HG03095 (cell line): ENCODE measurements at regions not wholly inside any gene's neighbourhood (a gene's known extent, or its start where the extent isn't known, plus 50 kb on each side); places are given as distances from the start of the nearest gene placed in this dataset.

Source experiments
- ATAC-seq: cut with Tn5 transposase; IDR thresholded peaks from one replicate; pipeline ENCODE4 v1.9.1; 2021; ENCODE audit warnings: moderate library complexity; ENCODE audit not compliant: unreplicated experiment

DNA sequence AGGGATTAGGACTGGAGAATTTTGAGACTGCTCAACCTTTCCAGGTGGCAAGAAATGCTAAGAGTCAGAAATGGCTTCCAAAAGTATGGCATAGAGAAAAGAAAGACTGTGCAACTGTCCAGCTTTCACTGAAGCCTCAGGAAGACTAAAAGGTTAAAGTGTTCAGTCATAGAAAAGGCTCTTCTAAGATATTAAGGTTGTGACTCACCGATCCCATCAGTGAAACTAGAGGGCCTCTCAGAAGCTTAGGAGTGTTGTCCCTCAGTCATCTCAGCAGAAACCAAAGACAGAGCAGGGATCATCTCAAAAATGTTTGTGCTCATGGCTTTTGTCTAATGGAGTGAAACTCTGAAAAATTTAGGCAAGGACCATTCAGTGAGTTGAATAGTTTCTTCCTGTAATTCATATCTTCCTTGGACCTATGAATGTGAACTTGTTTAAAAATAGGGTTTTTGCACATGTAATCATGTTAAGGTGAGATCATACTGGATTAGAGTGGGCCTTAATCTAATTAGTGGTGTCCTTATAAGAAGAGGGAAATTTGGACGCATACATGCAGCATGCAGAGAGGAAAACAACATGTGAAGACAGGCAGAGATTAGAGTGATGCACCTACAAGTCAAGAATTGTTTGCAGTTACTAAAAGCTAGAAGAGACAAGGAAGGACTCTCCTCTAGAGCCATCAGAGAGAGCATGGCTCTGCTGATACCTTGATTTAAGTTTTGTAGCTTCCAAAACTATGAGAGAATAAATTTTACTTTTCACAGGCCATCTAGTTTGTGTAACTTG lies 71.3 kb downstream of the RPE65 start:
- no peak for ATAC-seq

DNA sequence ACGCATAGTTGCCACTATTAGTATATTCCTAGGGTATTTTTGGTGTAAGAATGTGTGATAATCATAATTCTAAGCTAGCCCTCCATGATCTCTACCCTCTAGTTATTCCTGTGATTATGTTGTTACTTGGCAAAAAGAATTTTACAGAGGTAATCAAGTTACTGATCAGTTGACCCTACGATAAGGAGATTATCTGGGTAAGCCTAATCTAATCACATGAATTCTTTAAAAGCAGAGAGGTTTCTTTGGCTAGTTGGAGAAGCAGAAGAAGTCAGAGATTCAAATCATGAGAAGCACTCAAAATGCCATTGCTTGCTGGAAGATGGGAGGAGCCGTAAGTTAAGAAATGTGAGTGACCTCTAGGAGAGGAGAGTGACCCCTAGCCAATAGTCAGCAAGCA lies 72.7 kb downstream of the RPE65 start:
- no peak for ATAC-seq

DNA sequence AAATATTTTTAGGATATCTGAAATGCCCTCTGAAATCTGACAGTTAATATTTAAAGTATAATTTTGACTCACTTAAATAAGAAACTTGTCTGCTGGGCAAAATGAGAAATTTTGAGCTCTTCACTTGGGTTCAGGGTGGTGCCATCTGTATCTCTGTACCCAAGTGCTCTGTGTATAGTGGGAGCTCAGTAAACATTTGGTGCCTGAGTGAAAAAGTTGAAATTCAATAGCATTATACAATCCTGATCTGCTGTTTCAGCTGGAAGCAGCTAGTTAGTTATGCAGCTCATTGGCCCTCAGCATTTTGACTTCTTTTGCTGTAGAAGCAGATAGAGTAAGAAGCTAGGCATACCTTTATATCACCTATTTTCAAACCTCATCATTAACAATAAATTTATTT lies 73.3 kb downstream of the RPE65 start:
- no peak for ATAC-seq

DNA sequence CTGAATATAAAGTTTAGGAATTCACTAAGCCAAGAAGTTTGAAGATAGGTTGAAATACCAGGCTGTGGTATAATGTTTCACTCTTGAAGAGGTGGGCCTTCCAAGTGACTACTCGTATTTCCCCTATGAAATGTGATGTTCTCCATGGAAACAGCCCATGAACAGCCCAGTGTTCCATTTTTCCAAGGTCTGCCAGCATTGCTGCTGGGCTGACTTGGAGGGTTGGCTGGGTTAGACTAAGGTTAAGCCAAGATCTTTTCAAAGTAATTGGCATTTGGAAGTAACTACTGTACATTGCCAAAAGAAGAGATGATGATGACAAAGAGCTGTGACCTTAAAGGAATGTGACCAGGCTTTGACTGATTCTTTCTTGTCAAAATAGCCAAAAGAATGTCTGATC lies 73.8 kb downstream of the RPE65 start:
- ATAC-seq: no peak

DNA sequence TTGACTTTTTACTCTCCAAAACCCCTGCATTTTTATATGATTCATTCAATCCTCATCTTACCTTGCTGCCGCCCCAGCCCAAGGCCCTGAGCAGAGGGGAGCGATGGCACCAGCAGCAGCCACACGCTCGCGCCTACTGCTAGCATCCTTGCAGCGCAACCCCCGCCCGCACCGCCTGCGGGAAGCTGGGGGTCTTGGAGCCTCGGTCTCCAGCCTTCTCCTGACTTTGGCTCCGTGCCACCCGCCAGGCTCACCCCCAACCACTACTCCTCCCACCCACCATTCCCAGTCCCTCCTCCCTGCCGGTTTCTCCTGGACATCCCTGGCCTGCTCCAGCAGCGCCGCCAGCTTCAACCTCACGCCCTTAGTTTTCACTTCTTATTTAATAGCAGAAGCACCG lies 76.6 kb downstream of the RPE65 start:
- no peak for ATAC-seq

DNA sequence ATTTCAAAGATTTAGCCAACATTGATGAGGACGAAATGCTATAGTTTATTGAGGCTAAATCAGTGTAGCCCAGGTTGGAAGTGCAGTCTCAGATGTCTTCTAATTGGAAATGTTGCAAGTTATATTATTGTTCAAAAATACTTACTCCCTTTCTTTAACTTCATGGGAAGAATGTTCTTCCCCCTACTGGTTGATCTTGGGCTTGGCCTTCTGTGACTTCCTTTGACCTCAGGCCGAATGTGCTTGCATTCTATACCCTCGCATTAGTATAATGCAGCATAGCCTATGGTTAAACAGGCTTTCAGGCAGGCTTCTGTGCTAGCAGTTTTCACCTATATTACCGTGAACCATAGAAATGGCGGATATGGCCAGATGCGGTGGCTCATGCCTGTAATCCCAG lies 77.3 kb downstream of the RPE65 start:
- no peak for ATAC-seq

DNA sequence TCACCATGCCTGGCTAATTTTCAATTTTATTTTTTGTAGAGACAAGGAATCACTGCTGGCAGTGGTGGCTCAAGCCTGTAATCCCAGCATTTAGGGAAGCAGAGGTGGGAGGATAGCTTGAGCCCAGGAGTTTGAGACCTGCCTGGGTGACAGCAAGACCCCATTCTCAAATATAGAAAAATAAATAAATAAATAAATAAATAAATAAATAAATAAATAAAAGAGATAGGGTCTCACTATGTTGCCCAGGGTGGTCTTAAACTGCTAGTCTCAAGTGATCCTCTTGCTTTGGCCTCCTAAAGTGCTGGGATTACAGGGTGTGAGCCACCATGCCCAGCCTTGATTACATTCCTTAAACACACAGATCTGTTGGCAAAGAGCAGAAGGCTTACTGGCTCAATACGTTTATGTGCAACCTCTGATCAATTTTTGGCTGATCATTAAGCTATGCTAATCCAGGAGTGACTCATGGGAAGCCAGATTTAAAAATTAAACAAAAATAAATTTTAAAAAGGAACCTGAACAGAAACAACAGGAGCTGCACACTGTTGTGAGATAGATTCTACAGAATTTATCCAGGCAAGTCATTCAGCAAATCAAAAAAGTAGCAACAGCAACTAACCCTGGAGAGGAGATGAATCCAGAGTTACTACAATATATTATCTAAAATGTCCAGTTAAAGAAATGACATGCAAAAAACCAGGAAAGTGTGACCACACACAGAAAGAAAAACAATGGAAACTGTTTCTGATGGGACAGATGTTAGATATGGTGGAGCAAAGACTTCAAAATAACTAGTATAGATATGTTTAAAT lies 79.4 kb downstream of the RPE65 start:
- no peak for ATAC-seq

DNA sequence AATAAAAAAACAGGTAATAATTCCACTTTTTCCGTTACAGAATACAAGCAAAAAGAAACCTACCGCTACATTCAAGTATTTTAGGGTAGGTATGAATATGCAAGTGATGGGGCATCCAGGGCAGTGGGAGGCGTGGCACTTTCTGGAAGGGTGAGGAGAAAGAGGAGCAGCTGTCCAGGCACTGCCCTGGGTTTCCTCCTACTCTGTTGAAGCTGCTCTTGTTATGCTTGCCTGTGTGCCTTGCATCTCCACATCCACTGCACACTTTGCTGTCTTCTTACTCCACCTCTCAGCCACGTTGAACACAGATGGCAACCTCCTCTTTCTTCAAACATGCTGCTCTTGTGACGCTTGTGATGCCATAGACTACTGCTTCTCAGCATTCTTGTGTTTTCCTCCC lies 83.2 kb downstream of the RPE65 start:
- no peak for ATAC-seq

DNA sequence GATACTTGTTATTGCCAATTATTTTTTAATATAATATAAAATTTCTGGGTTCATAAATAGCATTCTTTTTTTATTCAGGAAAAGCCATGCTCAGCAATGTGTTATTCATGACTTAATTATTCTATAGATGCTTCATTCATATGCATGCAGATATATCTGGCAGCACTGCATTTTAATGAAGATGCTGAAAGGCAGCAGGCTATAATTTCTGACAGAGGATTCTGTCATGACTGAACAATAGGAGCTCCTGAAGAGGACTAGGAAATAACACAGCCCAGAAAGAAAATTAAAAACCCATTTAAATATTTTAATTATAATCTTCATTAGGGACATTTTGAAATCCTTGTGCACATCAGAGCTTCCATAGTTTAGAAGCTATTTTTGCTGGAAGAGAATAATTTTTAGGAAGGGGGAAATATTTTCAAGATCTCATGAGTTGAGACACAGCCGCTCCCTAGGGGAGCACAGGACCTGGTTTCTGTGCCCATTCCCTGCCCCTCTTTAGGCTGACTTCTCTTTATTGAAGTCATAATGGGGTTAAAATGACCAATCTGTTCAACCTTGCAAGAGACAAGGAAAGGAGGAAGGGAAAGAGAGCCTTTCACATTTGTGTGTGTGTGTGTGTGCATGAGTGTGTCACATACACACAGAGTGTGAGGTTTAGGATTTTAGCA lies 83.9 kb downstream of the RPE65 start:
- ATAC-seq: no peak

DNA sequence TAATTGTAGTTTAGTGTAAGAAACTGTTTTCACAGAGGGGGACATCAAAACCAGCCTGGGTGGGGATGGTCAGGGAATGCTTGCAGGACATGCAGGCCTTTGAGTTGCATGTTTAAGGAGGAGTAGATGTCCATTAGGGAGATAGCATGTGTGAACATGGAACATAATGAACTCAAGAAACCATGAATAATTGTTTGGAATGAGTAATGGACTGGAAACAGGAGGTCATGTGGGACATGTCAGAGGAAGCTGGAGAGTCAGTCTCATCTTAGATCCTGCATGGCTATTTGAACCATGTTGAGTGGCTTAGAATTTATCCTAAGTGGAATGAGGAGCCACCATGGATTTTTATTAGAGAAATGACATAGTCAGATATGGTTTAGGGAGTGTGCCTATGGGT lies 86.4 kb downstream of the RPE65 start:
- no peak for ATAC-seq

DNA sequence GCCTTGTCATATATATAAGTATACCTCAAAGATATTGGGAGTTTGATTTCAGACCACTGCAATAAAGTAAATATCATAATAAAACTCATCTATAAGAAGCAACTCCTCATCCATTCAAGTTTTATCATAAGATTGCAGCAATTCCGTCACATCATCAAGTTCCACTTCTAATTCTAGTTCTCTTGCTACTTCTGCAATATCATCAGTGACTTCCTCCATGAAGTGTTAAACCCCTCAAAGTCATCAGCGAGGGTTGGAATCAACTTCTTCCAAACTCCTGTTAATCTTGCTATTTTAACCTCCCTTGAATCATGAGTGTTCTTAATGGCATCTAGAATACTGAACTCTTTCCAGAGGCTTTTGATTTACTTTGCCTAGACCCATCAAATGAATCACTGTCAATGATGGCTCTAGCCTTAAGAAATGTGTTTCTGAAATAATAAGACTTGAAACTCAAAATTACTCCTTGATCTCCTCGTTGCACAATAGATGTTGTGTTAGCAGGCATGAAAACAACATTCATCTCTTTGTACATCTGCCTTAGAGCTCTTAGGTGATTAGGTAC lies 88.3 kb downstream of the RPE65 start:
- ATAC-seq: no peak

DNA sequence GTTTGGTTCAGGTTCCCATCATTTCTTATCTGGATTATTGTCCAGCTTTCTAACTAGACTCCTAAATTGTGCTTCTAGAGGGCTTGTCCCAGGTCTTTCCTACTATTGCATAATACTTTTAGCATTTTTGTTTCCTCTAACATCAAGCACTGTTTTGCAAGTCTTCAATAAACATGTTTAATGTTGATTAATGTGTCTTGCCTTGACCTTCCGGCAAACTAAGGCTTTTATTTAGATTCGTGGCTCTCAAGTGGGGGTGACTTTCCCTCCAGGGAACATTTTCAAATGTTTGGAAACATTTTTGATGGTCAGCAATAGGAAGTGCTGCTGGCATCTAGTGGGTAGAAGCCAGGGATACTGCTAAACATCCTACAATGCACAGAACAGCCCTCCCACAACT lies 90.7 kb downstream of the RPE65 start:
- no peak for ATAC-seq

DNA sequence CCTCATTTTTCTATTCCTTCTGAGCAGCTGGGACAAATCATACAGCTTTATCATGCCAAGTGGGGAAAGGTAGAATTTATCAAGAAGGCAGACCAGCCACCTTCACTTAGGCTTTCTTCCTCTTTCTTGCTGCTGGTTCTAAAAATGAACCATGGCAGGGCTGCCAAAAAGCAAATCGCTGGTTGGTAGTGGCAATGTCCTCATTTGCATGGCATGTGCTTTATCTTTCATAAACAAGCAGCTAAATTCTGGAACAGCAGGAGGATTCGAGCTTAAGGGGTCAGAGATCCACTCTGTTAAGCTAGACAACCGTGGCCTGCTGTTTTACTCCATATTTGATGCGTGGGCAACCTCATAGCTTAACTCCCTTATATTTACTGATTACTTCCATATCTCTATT lies 91.3 kb downstream of the RPE65 start:
- no peak for ATAC-seq

DNA sequence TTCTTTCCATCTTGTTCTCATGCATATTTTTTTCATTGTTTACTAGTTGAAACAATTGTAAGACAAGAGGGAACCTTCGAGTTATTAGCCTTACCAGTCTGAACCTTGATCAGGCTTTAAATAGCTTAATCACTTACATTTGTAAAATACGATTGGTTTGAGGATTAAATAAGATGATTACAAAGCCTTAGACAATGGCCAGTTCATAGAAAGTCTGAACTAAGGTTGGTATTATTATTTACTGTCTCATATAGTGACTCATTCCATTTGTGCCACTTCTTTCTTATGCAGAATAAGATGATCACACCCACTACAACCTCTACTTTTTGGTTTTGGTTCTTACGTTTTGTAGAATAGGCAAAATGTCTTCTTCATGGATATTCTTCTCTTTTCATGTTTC lies 94.1 kb downstream of the RPE65 start:
- ATAC-seq: no peak

DNA sequence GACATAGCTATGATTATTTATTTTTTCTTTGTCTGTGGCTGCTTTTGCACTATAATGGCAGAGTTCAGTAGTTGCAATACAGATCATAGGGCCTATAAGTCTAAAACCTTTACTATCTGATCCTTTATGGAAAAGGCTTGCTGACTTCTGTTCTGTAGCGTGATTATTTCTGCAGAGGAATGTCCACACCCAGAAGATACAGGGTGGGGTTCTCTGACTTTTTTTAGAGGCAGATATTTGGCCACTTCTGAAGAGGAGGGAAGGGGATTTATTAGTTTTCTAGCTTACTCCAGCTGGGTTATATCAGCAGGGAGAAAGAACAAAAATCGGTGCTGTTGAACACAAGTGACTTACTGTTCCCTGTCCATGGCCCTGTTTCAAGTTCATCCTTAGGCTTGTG lies 97.6 kb downstream of the RPE65 start:
- no peak for ATAC-seq

DNA sequence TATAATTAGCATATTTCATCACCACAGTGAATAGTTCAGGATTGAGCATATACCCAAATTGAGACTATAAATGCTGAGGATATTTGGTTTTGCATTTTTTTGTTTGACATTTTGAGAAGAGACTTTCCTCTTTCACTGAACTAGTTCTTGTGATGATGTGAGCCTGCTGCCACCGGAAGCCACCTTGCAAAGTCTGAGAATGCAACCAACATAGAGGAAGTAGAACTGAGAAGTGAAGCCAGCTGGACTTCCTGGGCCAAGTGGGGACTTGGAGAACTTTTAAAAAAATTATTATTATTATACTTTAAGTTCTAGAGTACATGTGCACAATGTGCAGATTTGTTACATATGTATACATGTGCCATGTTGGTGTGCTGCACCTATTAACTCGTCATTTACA lies 102.3 kb downstream of the RPE65 start:
- ATAC-seq: peak; percentile 95

DNA sequence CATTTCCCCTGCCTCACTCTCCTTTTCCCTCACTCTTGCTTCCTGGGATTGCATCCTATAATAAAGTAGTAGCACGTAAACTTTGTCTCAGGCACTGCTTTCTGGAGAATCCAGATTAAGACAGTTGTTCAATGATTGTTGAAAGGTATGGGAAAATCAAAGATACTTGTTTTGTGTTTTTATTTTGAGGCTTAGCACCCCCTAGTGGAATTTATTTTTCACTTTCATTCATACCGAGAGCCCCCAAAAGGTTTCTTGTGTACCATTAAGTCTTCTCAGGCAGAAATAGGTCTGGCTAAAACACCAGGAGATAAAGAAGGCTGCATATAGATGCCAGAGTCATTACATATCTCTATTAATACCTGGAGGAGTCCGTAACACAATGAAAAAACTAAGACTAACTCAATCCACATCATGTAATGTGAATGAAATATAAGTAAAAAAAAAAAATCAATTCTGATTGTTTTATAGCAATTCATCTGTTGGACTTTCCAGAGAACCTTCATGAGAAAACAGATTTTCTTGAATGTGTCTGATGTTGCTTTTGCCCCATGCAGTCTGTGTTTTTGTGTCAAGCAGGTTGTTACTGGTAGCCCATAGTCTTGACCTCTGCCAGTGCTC lies 103.5 kb downstream of the RPE65 start:
- no peak for ATAC-seq

DNA sequence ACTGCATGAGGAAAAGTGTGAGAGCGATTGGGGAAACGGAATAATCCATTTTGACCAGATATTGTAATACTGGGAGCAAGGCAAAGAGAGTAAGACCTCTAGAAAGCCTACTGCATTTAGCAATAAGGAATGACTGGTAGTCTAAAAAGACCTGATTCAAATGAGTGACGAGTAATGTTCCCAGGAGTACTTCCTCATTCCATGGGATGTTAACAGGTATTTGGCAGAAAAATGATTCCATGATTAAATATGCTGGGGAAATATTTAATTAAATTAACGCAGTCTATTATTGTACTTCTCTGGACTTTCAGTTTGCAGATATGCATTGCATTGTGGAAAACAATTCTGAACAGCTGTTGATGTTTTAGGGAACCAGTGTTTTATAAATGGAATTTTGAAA lies 105.5 kb downstream of the RPE65 start:
- no peak for ATAC-seq

DNA sequence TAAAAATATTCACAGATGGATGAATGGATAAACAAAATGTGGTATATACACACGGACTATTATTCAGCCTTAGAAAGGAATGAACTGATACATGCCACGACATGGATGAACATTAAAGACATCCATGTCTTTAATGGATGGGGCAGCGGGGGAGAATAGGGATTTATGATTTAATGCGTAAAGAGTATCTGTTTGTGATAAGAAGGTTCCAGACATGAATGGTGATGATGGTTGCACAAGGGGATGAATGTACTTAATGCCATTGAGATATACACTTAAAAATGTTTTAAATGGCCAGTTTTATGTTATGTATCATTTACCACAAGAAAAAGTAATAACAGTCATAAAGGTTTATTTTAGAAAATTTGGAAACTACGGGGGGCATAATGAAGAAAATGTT lies 108.6 kb upstream of the WLS start:
- ATAC-seq: no peak

DNA sequence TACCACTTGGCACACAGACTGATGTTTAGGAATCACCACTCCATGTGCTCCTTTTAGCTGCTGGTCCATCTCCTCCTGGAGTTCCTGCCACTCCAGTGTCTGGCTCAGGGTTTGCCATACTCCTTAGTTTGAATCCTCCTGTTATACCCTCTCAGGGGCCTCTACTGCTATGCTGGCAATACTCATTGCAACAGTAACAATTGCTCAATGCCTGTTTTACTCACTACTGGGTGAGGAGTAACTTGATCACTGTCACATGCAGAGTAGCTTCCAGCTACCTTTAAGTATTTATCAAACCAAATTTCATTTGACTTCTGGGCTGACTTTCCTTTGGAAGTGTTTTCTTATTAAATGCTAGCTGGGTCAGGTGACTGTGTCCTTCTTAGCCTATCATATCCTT lies 107.2 kb upstream of the WLS start:
- no peak for ATAC-seq

DNA sequence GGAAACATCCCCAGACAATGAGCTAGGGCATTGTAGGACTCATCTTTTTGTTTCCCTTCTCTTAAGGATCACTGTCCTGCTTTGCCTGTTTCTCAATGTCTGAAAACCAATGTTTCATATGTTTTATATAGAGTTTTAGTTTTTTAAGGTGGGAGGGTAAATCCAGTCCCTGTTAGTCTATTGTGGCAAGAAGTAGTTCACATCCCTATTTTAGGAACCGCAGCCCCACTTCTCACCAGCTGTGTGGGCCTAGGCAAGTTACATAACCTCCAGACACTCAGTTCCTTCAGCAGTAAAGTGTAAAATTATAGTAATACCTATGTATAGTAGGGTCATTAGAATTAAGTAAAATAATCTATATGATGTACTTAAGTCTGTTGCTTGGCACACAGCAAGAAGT lies 105.8 kb upstream of the WLS start:
- ATAC-seq: no peak
